HAP-1 (cell line): ENCODE measurements at regions not wholly inside any gene's neighbourhood (a gene's known extent, or its start where the extent isn't known, plus 50 kb on each side); places are given as distances from the start of the nearest gene placed in this dataset.
A peak's percentile ranks its signal among the peaks of the same experiment; 100 is the strongest.

ENCODE experiments used
- DNase-seq, 2 experiments: peaks; one replicate each; pipeline ENCODE4 v3.0.0-alpha.2; 2016 to 2020; ENCODE audit warnings: low spot score in 2 of 2
- H3K27me3 ChIP-seq: fragments of 250-450 bp; sonication (Bioruptor Pico); 2 replicates; pipeline ENCODE4 v1.5.1; 2020; ENCODE audit warnings: low read depth, mild to moderate bottlenecking, moderate library complexity
- H3K36me3 ChIP-seq: fragments of 250-450 bp; sonication (Bioruptor Pico); replicated peaks from 2 replicates; pipeline ENCODE4 v1.5.1; 2020; ENCODE audit warnings: mild to moderate bottlenecking
- H3K4me1 ChIP-seq: fragments of 250-450 bp; sonication (Bioruptor Pico); 2 replicates; pipeline ENCODE4 v1.5.1; 2020; ENCODE audit warnings: mild to moderate bottlenecking
- H3K4me3 ChIP-seq: fragments of 250-450 bp; sonication (Bioruptor Pico); 2 replicates; pipeline ENCODE4 v1.5.1; 2020; ENCODE audit warnings: mild to moderate bottlenecking, moderate library complexity
- H3K9me3 ChIP-seq: fragments of 250-450 bp; sonication (Bioruptor Pico); 2 replicates; pipeline ENCODE4 v1.5.1; 2020; ENCODE audit warnings: mild to moderate bottlenecking, moderate library complexity
- in situ Hi-C: fragments of 300-500 bp; cut with MboI; formaldehyde crosslinking; loops from 3 replicates; pipeline ENCODE4 v1.14.3; 2020; ENCODE audit warnings: low sequenced_read_pairs, inconsistent platforms, mixed read lengths

DNA sequence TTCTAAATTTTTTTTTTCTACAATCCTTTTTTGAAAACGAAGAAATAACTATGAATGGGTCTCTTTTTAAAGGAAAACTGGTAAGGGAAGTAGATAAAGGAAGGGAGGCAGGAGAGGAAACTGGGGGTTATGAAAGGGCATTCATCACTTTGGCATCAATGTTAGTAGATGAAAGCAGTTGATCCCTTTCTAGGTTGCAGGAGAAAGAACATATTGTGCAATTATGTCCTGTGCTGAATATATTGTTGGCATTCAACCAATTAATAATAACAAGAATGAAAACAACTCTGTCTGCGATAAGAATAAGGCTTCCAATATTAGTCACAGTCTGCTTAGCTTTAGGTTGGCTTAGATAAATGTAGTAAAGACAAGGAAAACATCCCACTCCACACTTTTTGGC lies 796.8 kb upstream of the KLHL1 start:
- in situ Hi-C loops = no loop called here
- no peak overlapping the region for H3K4me3 ChIP-seq
- no peaks in the 10 kb centered on the region for H3K4me1 ChIP-seq
- no peaks in the 10 kb centered on the region for H3K27me3 ChIP-seq
- H3K36me3 ChIP-seq = no peaks in the 10 kb centered on the region
- no peaks in the 10 kb centered on the region for H3K9me3 ChIP-seq
- DNase-seq = no peak

GRCh38 chr13:70896136-70896535 lies 787.9 kb upstream of the KLHL1 start:
- in situ Hi-C loops = no loop called here
- no peaks in the 10 kb centered on the region for H3K27me3 ChIP-seq
- DNase-seq = no peak
- H3K4me1 ChIP-seq = no peaks in the 10 kb centered on the region
- H3K4me3 ChIP-seq = no peak overlapping the region
- H3K9me3 ChIP-seq = no peaks in the 10 kb centered on the region
- H3K36me3 ChIP-seq = no peaks in the 10 kb centered on the region

DNA sequence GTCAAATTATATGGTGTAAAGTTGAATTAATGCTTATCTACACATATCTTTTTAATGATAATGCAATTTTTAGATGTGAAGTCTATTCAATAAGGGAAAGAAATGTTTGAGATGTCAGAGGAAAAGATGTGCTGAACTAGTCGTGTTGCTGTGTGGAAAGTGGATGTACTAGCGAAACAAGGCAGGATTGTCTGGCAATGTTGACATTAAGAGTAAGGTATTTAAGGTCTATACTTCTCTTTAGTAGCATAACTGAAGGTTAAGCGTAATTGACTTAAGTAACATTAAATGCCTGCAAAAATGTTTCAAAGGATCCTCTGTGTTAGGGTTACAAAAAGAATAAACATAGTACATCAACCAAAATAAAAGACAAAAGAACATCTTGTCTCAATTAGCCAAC lies 787.3 kb upstream of the KLHL1 start:
- DNase-seq = no peak
- Histone ChIP-seq H3K9me3 (no peaks in the 10 kb centered on the region), H3K27me3 (no peaks in the 10 kb centered on the region), H3K36me3 (no peaks in the 10 kb centered on the region), H3K4me3 (no peak overlapping the region), H3K4me1 (no peaks in the 10 kb centered on the region)
- in situ Hi-C loops = no loop called here

- no peak overlapping the region for H3K4me3 ChIP-seq
- H3K4me1 ChIP-seq = no peaks in the 10 kb centered on the region
- no peak for DNase-seq
- no peaks in the 10 kb centered on the region for H3K9me3 ChIP-seq
- in situ Hi-C loops = no loop called here
- H3K36me3 ChIP-seq = no peaks in the 10 kb centered on the region
- no peaks in the 10 kb centered on the region for H3K27me3 ChIP-seq
Measured at GRCh38 chr13:70894258-70894657, 786.0 kb upstream of the KLHL1 start.

- no peaks in the 10 kb centered on the region for H3K27me3 ChIP-seq
- H3K9me3 ChIP-seq = no peaks in the 10 kb centered on the region
- in situ Hi-C loops = no loop called here
- DNase-seq = peak in 1 of 2 experiments; percentile 3
- H3K4me1 ChIP-seq = no peaks in the 10 kb centered on the region
- no peaks in the 10 kb centered on the region for H3K36me3 ChIP-seq
- no peak overlapping the region for H3K4me3 ChIP-seq
Measured at GRCh38 chr13:70893832-70894231, 785.6 kb upstream of the KLHL1 start.

DNA sequence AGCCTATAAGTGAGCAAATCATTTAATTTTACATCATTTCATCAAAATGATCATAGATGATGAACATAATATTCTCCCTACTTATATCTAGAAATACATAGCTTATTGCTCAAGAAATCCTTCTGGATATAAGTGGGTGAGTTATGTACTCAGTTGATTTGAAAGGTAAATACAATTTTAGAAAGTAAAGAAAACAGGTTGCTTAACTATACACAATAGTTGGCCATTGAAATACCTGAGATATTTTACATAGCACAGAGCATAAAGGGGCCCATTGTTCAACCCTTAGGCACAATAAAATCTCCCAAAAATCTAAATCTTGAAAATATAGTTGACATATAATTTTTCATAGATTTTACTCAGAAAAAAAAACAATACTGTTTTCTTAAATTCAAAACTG lies 782.0 kb upstream of the KLHL1 start:
- Histone ChIP-seq H3K27me3 (no peaks in the 10 kb centered on the region), H3K9me3 (no peaks in the 10 kb centered on the region), H3K4me1 (no peaks in the 10 kb centered on the region), H3K4me3 (no peak overlapping the region), H3K36me3 (no peaks in the 10 kb centered on the region)
- DNase-seq = no peak
- in situ Hi-C loops = no loop called here

DNA sequence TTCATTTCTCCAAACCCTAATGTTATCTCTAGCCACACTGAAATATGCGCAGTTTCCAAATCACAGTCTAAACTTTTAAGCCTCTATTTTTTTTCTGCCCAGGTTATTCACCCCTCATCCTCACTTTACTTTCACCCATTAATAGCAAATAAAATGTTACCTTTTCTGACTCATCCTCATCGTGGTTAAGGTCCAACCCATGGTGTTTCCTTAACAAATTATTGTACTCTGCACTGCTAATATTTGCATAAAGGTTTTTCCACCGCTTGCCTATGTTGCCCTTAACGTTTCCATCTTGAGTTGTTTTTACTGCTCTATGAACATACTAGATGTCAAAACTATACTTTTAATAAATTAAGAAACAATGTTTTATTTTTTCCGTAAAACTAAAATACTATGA lies 780.9 kb upstream of the KLHL1 start:
- DNase-seq = no peak
- Histone ChIP-seq H3K36me3 (no peaks in the 10 kb centered on the region), H3K4me3 (no peak overlapping the region), H3K9me3 (peaks cover 5% of the 10 kb centered on the region; the same call in 1 of the 2 replicates), H3K4me1 (no peaks in the 10 kb centered on the region), H3K27me3 (no peaks in the 10 kb centered on the region)
- in situ Hi-C loops = no loop called here

DNA sequence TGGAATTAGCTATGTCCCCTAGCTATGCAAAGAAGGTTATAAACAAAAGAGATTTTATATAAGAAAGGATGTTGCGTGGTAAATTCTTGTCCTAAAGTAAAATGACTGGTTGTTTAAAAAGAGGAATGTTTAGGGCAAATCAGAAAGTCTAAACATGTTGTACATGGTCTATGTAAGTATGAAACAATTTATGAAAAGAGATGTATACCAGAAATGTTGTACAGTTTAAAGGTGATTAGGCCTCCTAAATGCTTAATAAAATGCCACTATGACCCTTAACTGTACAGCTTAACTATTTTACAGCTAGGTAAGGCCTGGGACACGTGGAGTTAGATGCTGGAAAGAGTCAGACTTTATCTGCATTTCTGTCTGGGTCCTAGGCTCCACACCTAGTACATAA lies 775.9 kb upstream of the KLHL1 start:
- Histone ChIP-seq H3K27me3 (no peaks in the 10 kb centered on the region), H3K4me3 (no peak overlapping the region), H3K9me3 (peaks cover 5% of the 10 kb centered on the region), H3K36me3 (no peaks in the 10 kb centered on the region), H3K4me1 (no peaks in the 10 kb centered on the region)
- in situ Hi-C loops = no loop called here
- no peak for DNase-seq

DNA sequence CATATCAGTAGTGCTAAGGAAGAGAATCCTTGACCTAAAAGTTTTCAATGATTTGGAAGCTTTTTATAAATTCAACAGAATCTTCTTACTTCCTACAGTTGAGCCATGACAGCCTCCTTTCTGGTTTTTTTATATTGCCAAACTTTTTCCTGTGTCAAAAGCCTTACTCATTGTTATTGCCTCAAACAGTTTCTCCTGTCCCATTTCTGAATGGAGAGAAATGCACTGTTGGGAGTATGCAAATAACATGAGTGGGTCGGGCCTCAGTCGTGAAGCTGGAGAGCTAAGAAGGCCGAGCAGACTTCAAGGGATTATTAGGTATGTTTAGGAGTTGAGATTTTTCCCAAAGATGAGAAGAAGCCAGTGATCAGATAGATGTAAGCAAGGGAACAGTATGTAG lies 766.4 kb upstream of the KLHL1 start:
- Histone ChIP-seq H3K9me3 (no peaks in the 10 kb centered on the region), H3K36me3 (no peaks in the 10 kb centered on the region), H3K4me1 (no peaks in the 10 kb centered on the region), H3K27me3 (no peaks in the 10 kb centered on the region), H3K4me3 (no peak overlapping the region)
- DNase-seq = no peak
- in situ Hi-C loops = no loop called here

GRCh38 chr13:70864731-70865130 lies 756.5 kb upstream of the KLHL1 start:
- Histone ChIP-seq H3K27me3 (no peaks in the 10 kb centered on the region), H3K4me3 (no peak overlapping the region), H3K4me1 (no peaks in the 10 kb centered on the region), H3K36me3 (no peaks in the 10 kb centered on the region), H3K9me3 (no peaks in the 10 kb centered on the region)
- DNase-seq = no peak
- in situ Hi-C loops = no loop called here

GRCh38 chr13:70856711-70857110 lies 748.5 kb upstream of the KLHL1 start:
- no peaks in the 10 kb centered on the region for H3K27me3 ChIP-seq
- in situ Hi-C loops = no loop called here
- DNase-seq = no peak

GRCh38 chr13:70856025-70856424 lies 747.8 kb upstream of the KLHL1 start:
- Histone ChIP-seq H3K4me1 (no peaks in the 10 kb centered on the region), H3K4me3 (no peak overlapping the region), H3K27me3 (no peaks in the 10 kb centered on the region), H3K9me3 (no peaks in the 10 kb centered on the region), H3K36me3 (no peaks in the 10 kb centered on the region)
- in situ Hi-C loops = no loop called here
- no peak for DNase-seq

More at GRCh38 chr13:70856711-70857110, 748.5 kb upstream of the KLHL1 start:
- no peaks in the 10 kb centered on the region for H3K9me3 ChIP-seq
- no peak overlapping the region for H3K4me3 ChIP-seq
- H3K36me3 ChIP-seq = no peaks in the 10 kb centered on the region
- H3K4me1 ChIP-seq = no peaks in the 10 kb centered on the region

DNA sequence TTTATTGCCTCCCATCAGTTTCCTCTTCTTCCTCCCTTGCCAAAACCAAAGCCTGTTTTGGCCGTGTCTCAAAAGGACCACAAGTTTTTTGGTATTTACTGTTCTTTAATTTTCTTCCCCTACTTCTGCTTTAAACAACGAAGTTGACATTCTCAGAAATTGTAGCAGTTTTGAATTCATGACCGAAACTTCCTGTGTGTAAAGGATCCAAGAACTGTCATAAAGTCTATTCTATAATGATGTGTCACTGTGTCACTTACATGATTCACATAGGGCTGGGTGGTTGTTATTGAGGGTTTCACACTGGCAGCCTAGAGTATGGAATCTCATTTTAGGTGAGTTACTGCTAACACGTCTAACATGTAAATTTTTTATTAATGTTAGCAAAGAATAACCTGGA lies 741.0 kb upstream of the KLHL1 start:
- no peak overlapping the region for H3K4me3 ChIP-seq
- no peaks in the 10 kb centered on the region for H3K9me3 ChIP-seq
- no peaks in the 10 kb centered on the region for H3K27me3 ChIP-seq
- no peaks in the 10 kb centered on the region for H3K4me1 ChIP-seq
- H3K36me3 ChIP-seq = no peaks in the 10 kb centered on the region
- DNase-seq = no peak
- in situ Hi-C loops = no loop called here

- Histone ChIP-seq H3K36me3 (no peaks in the 10 kb centered on the region), H3K9me3 (no peaks in the 10 kb centered on the region), H3K4me3 (no peak overlapping the region), H3K27me3 (no peaks in the 10 kb centered on the region), H3K4me1 (peaks cover 8% of the 10 kb centered on the region)
- no peak for DNase-seq
- in situ Hi-C loops = no loop called here
Measured at GRCh38 chr13:70844391-70845108, 736.3 kb upstream of the KLHL1 start.

GRCh38 chr13:70842062-70842644 lies 733.9 kb upstream of the KLHL1 start:
- in situ Hi-C loops = no loop called here

More at GRCh38 chr13:70842062-70842644, 733.9 kb upstream of the KLHL1 start:
- H3K9me3 ChIP-seq = no peaks in the 10 kb centered on the region
- no peaks in the 10 kb centered on the region for H3K27me3 ChIP-seq
- no peak for DNase-seq
- no peaks in the 10 kb centered on the region for H3K36me3 ChIP-seq
- peaks cover 8% of the 10 kb centered on the region for H3K4me1 ChIP-seq
- no peak overlapping the region for H3K4me3 ChIP-seq
